Esophagus (tissue), 2 donors: ENCODE measurements at regions not wholly inside any gene's neighbourhood (a gene's known extent, or its start where the extent isn't known, plus 50 kb on each side); places are given as distances from the start of the nearest gene placed in this dataset.

Experiments used
- H3K27ac ChIP-seq, 2 donors: one replicate each; pipeline ENCODE4 v1.5.1; 2013; ENCODE audit warnings: low read depth in 2 of 2, mild to moderate bottlenecking in 2 of 2, inconsistent platforms in 1 of 2, low read length in 1 of 2, moderate library complexity in 1 of 2
- H3K27me3 ChIP-seq, 2 donors: one replicate each; pipeline ENCODE4 v1.6.1; 2013; ENCODE audit warnings: low read length in 2 of 2, control low read depth in 1 of 2, mild to moderate bottlenecking in 1 of 2; ENCODE audit not compliant: insufficient read depth in 2 of 2, control insufficient read depth in 1 of 2
- H3K36me3 ChIP-seq, 2 donors: one replicate each; pipeline ENCODE4 v1.6.1; 2013; ENCODE audit warnings: low read length in 1 of 2; ENCODE audit not compliant: control insufficient read depth in 2 of 2, insufficient read depth in 2 of 2
- H3K4me1 ChIP-seq, 2 donors: one replicate each; pipeline ENCODE4 v1.6.1; 2013; ENCODE audit warnings: low read length in 1 of 2; ENCODE audit not compliant: control insufficient read depth in 2 of 2, insufficient read depth in 2 of 2
- H3K4me3 ChIP-seq, 2 donors: one replicate each; pipeline ENCODE4 v1.5.1; 2013; ENCODE audit warnings: low read length in 2 of 2, mild to moderate bottlenecking in 2 of 2, low read depth in 1 of 2, moderate library complexity in 1 of 2
- H3K9me3 ChIP-seq, 2 donors: one replicate each; pipeline ENCODE4 v1.6.1; 2013; ENCODE audit warnings: mild to moderate bottlenecking in 2 of 2, low read depth in 1 of 2, low read length in 1 of 2, moderate library complexity in 1 of 2; ENCODE audit not compliant: control insufficient read depth in 2 of 2, insufficient read depth in 1 of 2
- WGBS, 2 donors: extraction: QIAGEN DNeasy Blood & Tissue Kit; methylation state at CpG; one replicate each; pipeline ENCODE4 v1.1.7; 2013; 5-methylcytosine and 5-hydroxymethylcytosine counted together
- donor health status: healthy with polysubstance abuse.
- donor health status: Bipolar disorder and iron deficiency.

GRCh38 chr2:145584353-145584752 is 1064.4 kb upstream of the ZEB2 start:
- no peak overlapping the region for H3K27ac ChIP-seq
- 53 to 56% methylated on average over 1 of the region's 1 CpG for WGBS, 2 donors
- H3K36me3 ChIP-seq, result no peaks in the 10 kb centered on the region
- H3K4me1 ChIP-seq, result no peaks in the 10 kb centered on the region
- H3K9me3 ChIP-seq, result no peaks in the 10 kb centered on the region
- H3K4me3 ChIP-seq, result no peak overlapping the region
- no peaks in the 10 kb centered on the region for H3K27me3 ChIP-seq

GRCh38 chr2:145573608-145574007 is 1053.7 kb upstream of the ZEB2 start:
- Histone ChIP-seq H3K4me3 (no peak overlapping the region), H3K9me3 (no peaks in the 10 kb centered on the region), H3K27me3 (no peaks in the 10 kb centered on the region), H3K27ac (no peak overlapping the region), H3K36me3 (no peaks in the 10 kb centered on the region), H3K4me1 (no peaks in the 10 kb centered on the region)
- 83 to 86% methylated on average over 5 of the region's 5 CpGs for WGBS, 2 donors

GRCh38 chr2:145572238-145572637 is 1052.3 kb upstream of the ZEB2 start:
- H3K36me3 ChIP-seq, result no peaks in the 10 kb centered on the region
- no peaks in the 10 kb centered on the region for H3K4me1 ChIP-seq
- no peaks in the 10 kb centered on the region for H3K27me3 ChIP-seq
- no peaks in the 10 kb centered on the region for H3K9me3 ChIP-seq
- no peak overlapping the region for H3K4me3 ChIP-seq
- no peak overlapping the region for H3K27ac ChIP-seq

- Histone ChIP-seq H3K27me3 (no peaks in the 10 kb centered on the region), H3K36me3 (no peaks in the 10 kb centered on the region), H3K4me1 (no peaks in the 10 kb centered on the region), H3K4me3 (no peak overlapping the region), H3K9me3 (no peaks in the 10 kb centered on the region), H3K27ac (no peak overlapping the region)
- 63 to 65% methylated on average over 2 of the region's 2 CpGs for WGBS, 2 donors
Observed at GRCh38 chr2:145569108-145569507, 1049.2 kb upstream of the ZEB2 start.

- H3K27me3 ChIP-seq, result no peaks in the 10 kb centered on the region
- no peaks in the 10 kb centered on the region for H3K9me3 ChIP-seq
- H3K36me3 ChIP-seq, result no peaks in the 10 kb centered on the region
- WGBS, 2 donors, result 36 to 43% methylated on average over 7 of the region's 7 CpGs
- H3K4me3 ChIP-seq, result no peak overlapping the region
- H3K27ac ChIP-seq, result no peak overlapping the region
- H3K4me1 ChIP-seq, result no peaks in the 10 kb centered on the region
Observed at GRCh38 chr2:145563741-145564615, 1044.1 kb upstream of the ZEB2 start.

- no peaks in the 10 kb centered on the region for H3K9me3 ChIP-seq
- WGBS, 2 donors, result 89 to 92% methylated on average over 3 of the region's 3 CpGs
Observed at GRCh38 chr2:145561152-145561551, 1041.2 kb upstream of the ZEB2 start.

GRCh38 chr2:145558617-145559350 is 1038.9 kb upstream of the ZEB2 start:
- H3K36me3 ChIP-seq, result no peaks in the 10 kb centered on the region
- no peak overlapping the region for H3K4me3 ChIP-seq
- H3K9me3 ChIP-seq, result no peaks in the 10 kb centered on the region
- no peak overlapping the region for H3K27ac ChIP-seq
- no peaks in the 10 kb centered on the region for H3K27me3 ChIP-seq
- WGBS, 2 donors, result 61 to 79% methylated on average over 1 of the region's 1 CpG
- no peaks in the 10 kb centered on the region for H3K4me1 ChIP-seq

More at GRCh38 chr2:145561152-145561551, 1041.2 kb upstream of the ZEB2 start:
- Histone ChIP-seq H3K4me3 (no peak overlapping the region), H3K36me3 (no peaks in the 10 kb centered on the region), H3K4me1 (no peaks in the 10 kb centered on the region), H3K27ac (no peak overlapping the region), H3K27me3 (no peaks in the 10 kb centered on the region)

- WGBS, 2 donors, result 83 to 91% methylated on average over 1 of the region's 1 CpG
- Histone ChIP-seq H3K4me1 (no peaks in the 10 kb centered on the region), H3K9me3 (no peaks in the 10 kb centered on the region), H3K27me3 (no peaks in the 10 kb centered on the region), H3K36me3 (no peaks in the 10 kb centered on the region), H3K27ac (no peak overlapping the region), H3K4me3 (no peak overlapping the region)
Observed at GRCh38 chr2:145555360-145555759, 1035.4 kb upstream of the ZEB2 start.

- H3K36me3 ChIP-seq, result no peaks in the 10 kb centered on the region
Observed at GRCh38 chr2:145551686-145552085, 1031.8 kb upstream of the ZEB2 start.

More at GRCh38 chr2:145551686-145552085, 1031.8 kb upstream of the ZEB2 start:
- WGBS, 2 donors, result 42 to 76% methylated on average over 2 of the region's 2 CpGs
- Histone ChIP-seq H3K4me3 (no peak overlapping the region), H3K27ac (no peak overlapping the region), H3K9me3 (no peaks in the 10 kb centered on the region), H3K27me3 (no peaks in the 10 kb centered on the region), H3K4me1 (no peaks in the 10 kb centered on the region)
